ENCODE measurements at regions not wholly inside any gene's neighbourhood (a gene's known extent, or its start where the extent isn't known, plus 50 kb on each side); places are given as distances from the start of the nearest gene placed in this dataset.

GRCh38 chr11:116539211-116539610 is 233.6 kb downstream of the BUD13 start:
- H3K27ac ChIP-seq (ENCODE audit: low read depth, low read length) = no peak overlapping the region
- no peaks in the 10 kb centered on the region for H3K9me3 ChIP-seq (ENCODE audit: control insufficient read depth, insufficient read depth, low read length)
- H3K4me3 ChIP-seq (ENCODE audit: low read depth, low read length) = no peak overlapping the region
- H3K36me3 ChIP-seq (ENCODE audit: control insufficient read depth, insufficient read depth, low read length) = no peaks in the 10 kb centered on the region
- no peak overlapping the region for H3K9ac ChIP-seq (ENCODE audit: low read depth, low read length)
- no peaks in the 10 kb centered on the region for H3K27me3 ChIP-seq (ENCODE audit: control insufficient read depth, insufficient read depth, low read length)
- H3K4me1 ChIP-seq (ENCODE audit: control insufficient read depth, insufficient read depth, low read length) = peaks cover 8% of the 10 kb centered on the region; the same call in 1 of the 2 replicates

DNA sequence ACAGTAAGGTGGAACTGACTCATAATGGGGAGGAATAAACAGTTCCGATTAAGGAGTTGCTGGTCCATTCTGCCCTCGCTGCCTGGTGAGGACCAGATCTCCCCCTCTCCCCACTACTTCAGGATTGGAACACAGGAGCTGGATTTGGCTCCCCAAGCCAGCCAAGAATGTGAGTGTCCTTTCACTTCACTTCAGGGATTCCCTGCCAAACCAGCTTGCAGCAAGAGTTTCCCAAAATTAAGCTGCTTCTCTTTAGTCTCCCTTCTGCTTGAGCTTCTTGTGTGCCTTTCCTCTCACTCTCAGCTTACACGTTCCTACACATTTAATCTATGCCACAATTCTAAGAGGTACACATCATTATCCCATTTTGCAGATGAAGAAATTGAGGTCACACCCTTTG is 234.1 kb downstream of the BUD13 start:
- Histone ChIP-seq H3K4me3 (ENCODE audit: low read depth, low read length) (no peak overlapping the region), H3K36me3 (ENCODE audit: control insufficient read depth, insufficient read depth, low read length) (no peaks in the 10 kb centered on the region), H3K4me1 (ENCODE audit: control insufficient read depth, insufficient read depth, low read length) (peaks cover 4% of the 10 kb centered on the region), H3K9me3 (ENCODE audit: control insufficient read depth, insufficient read depth, low read length) (no peaks in the 10 kb centered on the region), H3K9ac (ENCODE audit: low read depth, low read length) (no peak overlapping the region), H3K27ac (ENCODE audit: low read depth, low read length) (no peak overlapping the region), H3K27me3 (ENCODE audit: control insufficient read depth, insufficient read depth, low read length) (no peaks in the 10 kb centered on the region)

DNA sequence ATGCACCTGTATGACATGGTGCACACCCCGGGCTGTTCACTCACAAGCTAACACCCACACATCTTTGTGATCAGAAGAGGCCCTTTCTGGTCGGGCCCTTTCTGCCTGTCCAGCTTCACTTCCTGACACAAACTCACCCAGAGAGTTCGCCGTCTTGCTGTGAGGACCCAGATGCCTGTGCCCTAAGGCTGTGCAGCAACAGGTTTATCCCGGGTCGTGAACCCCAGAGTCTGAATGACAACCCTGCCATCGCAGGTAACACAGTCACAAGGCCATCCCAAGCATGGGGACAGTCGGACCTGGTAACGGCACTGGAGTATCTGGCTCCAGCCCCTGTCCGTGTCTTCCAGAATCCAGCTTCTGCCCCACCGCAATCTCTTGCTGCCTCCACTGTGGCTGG is 235.1 kb downstream of the BUD13 start:
- no peaks in the 10 kb centered on the region for H3K27me3 ChIP-seq (ENCODE audit: control insufficient read depth, insufficient read depth, low read length)
- no peak overlapping the region for H3K9ac ChIP-seq (ENCODE audit: low read depth, low read length)
- H3K27ac ChIP-seq (ENCODE audit: low read depth, low read length) = no peak overlapping the region
- peaks cover 2% of the 10 kb centered on the region; the same call in 1 of the 2 replicates for H3K4me1 ChIP-seq (ENCODE audit: control insufficient read depth, insufficient read depth, low read length)
- no peak overlapping the region for H3K4me3 ChIP-seq (ENCODE audit: low read depth, low read length)
- H3K9me3 ChIP-seq (ENCODE audit: control insufficient read depth, insufficient read depth, low read length) = no peaks in the 10 kb centered on the region
- H3K36me3 ChIP-seq (ENCODE audit: control insufficient read depth, insufficient read depth, low read length) = no peaks in the 10 kb centered on the region

DNA sequence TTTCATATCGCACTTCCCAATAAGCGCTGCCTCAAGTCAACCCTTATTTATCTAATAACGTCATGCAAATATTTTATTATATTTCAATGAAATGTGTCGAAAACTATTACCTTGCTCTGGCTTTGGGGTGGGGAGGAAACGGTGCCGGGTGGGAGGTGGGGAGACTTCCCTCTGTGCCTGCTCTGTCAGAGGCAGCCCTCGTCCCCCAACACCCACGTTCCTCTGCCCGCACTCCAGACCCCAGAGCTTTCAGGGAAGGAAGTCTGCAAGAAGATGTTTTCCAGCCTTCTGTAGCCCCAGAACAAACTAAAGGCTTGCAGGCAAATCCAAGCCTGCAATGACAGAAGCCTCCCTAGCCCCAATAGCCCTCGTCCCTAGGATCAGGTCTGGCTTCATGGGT is 235.7 kb downstream of the BUD13 start:
- H3K4me1 ChIP-seq (ENCODE audit: control insufficient read depth, insufficient read depth, low read length) = peaks cover 2% of the 10 kb centered on the region; the same call in 1 of the 2 replicates
- no peak overlapping the region for H3K9ac ChIP-seq (ENCODE audit: low read depth, low read length)
- no peaks in the 10 kb centered on the region for H3K27me3 ChIP-seq (ENCODE audit: control insufficient read depth, insufficient read depth, low read length)
- no peak overlapping the region for H3K27ac ChIP-seq (ENCODE audit: low read depth, low read length)
- no peaks in the 10 kb centered on the region for H3K36me3 ChIP-seq (ENCODE audit: control insufficient read depth, insufficient read depth, low read length)
- no peak overlapping the region for H3K4me3 ChIP-seq (ENCODE audit: low read depth, low read length)
- H3K9me3 ChIP-seq (ENCODE audit: control insufficient read depth, insufficient read depth, low read length) = no peaks in the 10 kb centered on the region

DNA sequence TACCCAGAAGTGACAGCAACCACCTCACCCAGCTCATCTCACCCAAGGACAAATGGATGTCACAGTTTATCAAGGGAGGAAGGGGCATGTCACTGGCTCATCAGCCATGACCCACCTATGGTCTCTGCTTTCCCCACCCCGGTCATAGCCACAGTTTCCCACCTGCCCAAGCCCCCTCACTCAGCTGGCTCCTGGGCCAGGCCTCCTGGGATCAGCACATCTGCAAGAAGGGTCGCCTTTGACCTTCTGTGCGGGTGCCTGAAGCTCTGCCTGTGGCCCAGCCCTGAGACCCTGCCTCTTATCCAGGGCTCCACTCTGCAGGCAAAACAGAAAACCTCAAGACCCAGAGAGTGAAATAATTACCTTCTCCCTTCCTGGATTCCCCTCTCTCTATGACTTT is 236.4 kb downstream of the BUD13 start:
- H3K36me3 ChIP-seq (ENCODE audit: control insufficient read depth, insufficient read depth, low read length) = no peaks in the 10 kb centered on the region
- no peaks in the 10 kb centered on the region for H3K27me3 ChIP-seq (ENCODE audit: control insufficient read depth, insufficient read depth, low read length)
- H3K27ac ChIP-seq (ENCODE audit: low read depth, low read length) = no peak overlapping the region

GRCh38 chr11:116535994-116536393 is 236.8 kb downstream of the BUD13 start:
- H3K9me3 ChIP-seq (ENCODE audit: control insufficient read depth, insufficient read depth, low read length) = peaks cover under 1% of the 10 kb centered on the region; the same call in 1 of the 2 replicates
- H3K27me3 ChIP-seq (ENCODE audit: control insufficient read depth, insufficient read depth, low read length) = no peaks in the 10 kb centered on the region
- H3K4me3 ChIP-seq (ENCODE audit: low read depth, low read length) = no peak overlapping the region
- H3K9ac ChIP-seq (ENCODE audit: low read depth, low read length) = no peak overlapping the region
- H3K4me1 ChIP-seq (ENCODE audit: control insufficient read depth, insufficient read depth, low read length) = peaks cover 2% of the 10 kb centered on the region; the same call in 1 of the 2 replicates
- H3K36me3 ChIP-seq (ENCODE audit: control insufficient read depth, insufficient read depth, low read length) = no peaks in the 10 kb centered on the region
- no peak overlapping the region for H3K27ac ChIP-seq (ENCODE audit: low read depth, low read length)

More for the DNA sequence above, 236.4 kb downstream of the BUD13 start:
- H3K9ac ChIP-seq (ENCODE audit: low read depth, low read length) = no peak overlapping the region
- no peaks in the 10 kb centered on the region for H3K9me3 ChIP-seq (ENCODE audit: control insufficient read depth, insufficient read depth, low read length)
- no peak overlapping the region for H3K4me3 ChIP-seq (ENCODE audit: low read depth, low read length)
- peaks cover 2% of the 10 kb centered on the region; the same call in 1 of the 2 replicates for H3K4me1 ChIP-seq (ENCODE audit: control insufficient read depth, insufficient read depth, low read length)

DNA sequence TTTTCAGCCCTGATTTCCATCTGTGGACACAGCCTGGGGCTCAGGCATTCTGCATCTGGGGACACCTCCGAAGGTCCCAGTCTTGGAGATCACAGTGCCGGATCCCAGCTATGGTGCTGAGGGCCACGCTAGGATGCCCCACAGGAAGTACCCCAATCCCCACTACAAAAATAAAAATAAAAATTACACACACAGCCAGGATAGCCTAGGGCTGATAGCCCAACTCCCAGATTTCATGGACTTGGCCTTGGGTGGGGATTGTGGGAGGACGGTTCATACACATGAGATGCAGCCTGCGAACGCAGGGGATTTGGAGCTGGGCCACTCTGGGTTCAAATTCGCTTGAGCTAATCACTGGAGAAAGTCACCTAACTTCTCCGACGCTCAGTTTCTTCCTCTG is 237.7 kb downstream of the BUD13 start:
- peaks cover 2% of the 10 kb centered on the region; the same call in 1 of the 2 replicates for H3K4me1 ChIP-seq (ENCODE audit: control insufficient read depth, insufficient read depth, low read length)
- peaks cover 3% of the 10 kb centered on the region; the same call in 1 of the 2 replicates for H3K9me3 ChIP-seq (ENCODE audit: control insufficient read depth, insufficient read depth, low read length)
- no peaks in the 10 kb centered on the region for H3K36me3 ChIP-seq (ENCODE audit: control insufficient read depth, insufficient read depth, low read length)
- no peak overlapping the region for H3K27ac ChIP-seq (ENCODE audit: low read depth, low read length)
- H3K9ac ChIP-seq (ENCODE audit: low read depth, low read length) = no peak overlapping the region
- no peaks in the 10 kb centered on the region for H3K27me3 ChIP-seq (ENCODE audit: control insufficient read depth, insufficient read depth, low read length)
- H3K4me3 ChIP-seq (ENCODE audit: low read depth, low read length) = no peak overlapping the region

DNA sequence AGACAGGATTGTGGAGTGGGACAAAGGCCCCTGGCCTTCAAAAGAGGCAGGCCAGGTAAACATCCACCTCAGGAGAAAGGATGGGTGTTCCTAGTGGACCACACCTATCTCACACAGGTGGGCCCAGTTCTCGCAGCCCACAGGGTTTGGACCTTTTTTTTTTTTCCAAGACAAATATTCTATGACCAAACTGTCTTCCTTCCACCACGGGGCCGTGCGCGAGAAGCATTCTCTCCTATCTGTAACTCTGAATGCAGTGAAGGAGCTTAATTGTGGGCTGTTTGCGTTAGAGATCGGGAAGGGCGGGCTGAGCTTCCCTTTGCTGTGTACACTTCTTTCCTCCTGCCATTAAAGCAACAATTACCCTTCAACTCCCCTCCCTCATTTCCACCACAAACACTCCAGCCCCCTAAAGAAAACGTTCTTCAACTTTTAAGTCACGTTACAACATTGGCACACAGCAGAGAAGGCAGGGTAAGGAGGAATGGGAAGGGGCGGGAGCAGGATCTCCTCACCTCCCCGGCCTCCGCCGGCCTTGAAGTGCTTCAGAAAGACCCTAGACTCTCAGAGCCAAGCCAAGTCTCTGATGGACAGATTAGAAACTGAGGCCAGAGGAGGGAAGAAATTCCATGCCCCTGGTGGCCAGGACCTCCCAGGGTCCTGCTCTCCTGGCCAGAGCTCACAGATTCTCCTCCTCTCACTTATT is 238.4 kb downstream of the BUD13 start:
- H3K9me3 ChIP-seq (ENCODE audit: control insufficient read depth, insufficient read depth, low read length) = peaks cover 3% of the 10 kb centered on the region; the same call in 1 of the 2 replicates
- peaks cover 2% of the 10 kb centered on the region; the same call in 1 of the 2 replicates for H3K4me1 ChIP-seq (ENCODE audit: control insufficient read depth, insufficient read depth, low read length)
- no peak overlapping the region for H3K9ac ChIP-seq (ENCODE audit: low read depth, low read length)
- no peak overlapping the region for H3K27ac ChIP-seq (ENCODE audit: low read depth, low read length)
- H3K36me3 ChIP-seq (ENCODE audit: control insufficient read depth, insufficient read depth, low read length) = no peaks in the 10 kb centered on the region
- no peaks in the 10 kb centered on the region for H3K27me3 ChIP-seq (ENCODE audit: control insufficient read depth, insufficient read depth, low read length)
- no peak overlapping the region for H3K4me3 ChIP-seq (ENCODE audit: low read depth, low read length)

GRCh38 chr11:116533186-116533825 is 239.5 kb downstream of the BUD13 start:
- Histone ChIP-seq H3K36me3 (ENCODE audit: control insufficient read depth, insufficient read depth, low read length) (no peaks in the 10 kb centered on the region), H3K27me3 (ENCODE audit: control insufficient read depth, insufficient read depth, low read length) (no peaks in the 10 kb centered on the region), H3K4me3 (ENCODE audit: low read depth, low read length) (no peak overlapping the region), H3K27ac (ENCODE audit: low read depth, low read length) (no peak overlapping the region), H3K9me3 (ENCODE audit: control insufficient read depth, insufficient read depth, low read length) (peaks cover 3% of the 10 kb centered on the region; the same call in 1 of the 2 replicates), H3K4me1 (ENCODE audit: control insufficient read depth, insufficient read depth, low read length) (peaks cover 2% of the 10 kb centered on the region; the same call in 1 of the 2 replicates), H3K9ac (ENCODE audit: low read depth, low read length) (no peak overlapping the region)

DNA sequence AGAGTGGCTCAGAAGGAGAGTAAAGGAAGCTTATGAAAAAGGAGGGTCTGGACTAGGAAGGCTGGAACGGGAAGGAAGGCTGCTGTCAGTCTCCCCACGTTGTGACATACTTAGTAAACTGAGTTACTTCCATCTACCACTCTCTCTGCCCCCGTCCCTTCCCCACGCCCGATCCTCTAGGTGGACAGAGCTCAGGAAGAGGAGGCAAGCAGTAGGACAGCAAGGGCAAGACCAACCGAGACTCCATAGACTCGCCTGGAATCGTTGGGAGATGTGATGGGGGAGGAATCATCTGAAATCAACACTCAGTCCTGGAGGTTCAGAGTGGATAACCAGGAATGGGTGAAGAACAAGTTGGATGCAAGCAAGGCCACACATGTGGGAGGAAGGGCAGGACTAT is 240.7 kb downstream of the BUD13 start:
- peaks cover 3% of the 10 kb centered on the region; the same call in 1 of the 2 replicates for H3K9me3 ChIP-seq (ENCODE audit: control insufficient read depth, insufficient read depth, low read length)
- no peaks in the 10 kb centered on the region for H3K27me3 ChIP-seq (ENCODE audit: control insufficient read depth, insufficient read depth, low read length)

DNA sequence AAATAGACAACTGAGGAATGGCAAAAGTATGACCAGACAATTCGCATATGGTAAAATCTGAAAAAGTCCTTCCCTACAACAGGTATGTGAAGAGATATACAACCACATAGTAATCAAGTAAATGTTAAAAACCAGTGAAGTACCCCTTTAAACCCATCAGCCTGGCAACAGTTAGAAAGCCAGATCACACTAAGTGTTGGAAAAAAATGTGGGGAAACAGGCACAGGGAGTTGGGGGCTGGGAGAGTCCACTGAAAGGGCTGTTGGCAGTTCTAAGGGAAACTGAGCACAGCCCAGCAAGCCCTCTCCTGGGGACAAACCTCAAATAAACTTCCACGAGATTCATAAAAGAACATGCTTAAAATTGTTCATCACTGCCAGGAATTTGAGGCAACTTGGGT is 242.1 kb downstream of the BUD13 start:
- Histone ChIP-seq H3K4me3 (ENCODE audit: low read depth, low read length) (no peak overlapping the region), H3K9me3 (ENCODE audit: control insufficient read depth, insufficient read depth, low read length) (peaks cover 3% of the 10 kb centered on the region; the same call in 1 of the 2 replicates), H3K27me3 (ENCODE audit: control insufficient read depth, insufficient read depth, low read length) (no peaks in the 10 kb centered on the region), H3K9ac (ENCODE audit: low read depth, low read length) (no peak overlapping the region), H3K4me1 (ENCODE audit: control insufficient read depth, insufficient read depth, low read length) (no peaks in the 10 kb centered on the region; the same call in 1 of the 2 replicates), H3K36me3 (ENCODE audit: control insufficient read depth, insufficient read depth, low read length) (no peaks in the 10 kb centered on the region), H3K27ac (ENCODE audit: low read depth, low read length) (no peak overlapping the region)

More for the DNA sequence above, 240.7 kb downstream of the BUD13 start:
- no peaks in the 10 kb centered on the region for H3K36me3 ChIP-seq (ENCODE audit: control insufficient read depth, insufficient read depth, low read length)
- no peak overlapping the region for H3K9ac ChIP-seq (ENCODE audit: low read depth, low read length)
- no peak overlapping the region for H3K4me3 ChIP-seq (ENCODE audit: low read depth, low read length)
- peaks cover 2% of the 10 kb centered on the region; the same call in 1 of the 2 replicates for H3K4me1 ChIP-seq (ENCODE audit: control insufficient read depth, insufficient read depth, low read length)
- no peak overlapping the region for H3K27ac ChIP-seq (ENCODE audit: low read depth, low read length)
